Sigmoid colon (tissue), 6 donors: ENCODE measurements at regions not wholly inside any gene's neighbourhood (a gene's known extent, or its start where the extent isn't known, plus 50 kb on each side); places are given as distances from the start of the nearest gene placed in this dataset.
"Not testable (repeated sequence)": the region's sequence is repeated elsewhere in the genome, so short reads cannot be mapped to it uniquely, and the experiment has no call there.

ENCODE experiments used
- DNase-seq: peaks from one replicate; pipeline ENCODE4 v3.0.0-alpha.2; 2019
- H3K27ac ChIP-seq, 4 donors: fragments of 200-600 bp; sonication (generic); one replicate each; pipeline ENCODE4 v1.5.1; 2016 to 2019; ENCODE audit warnings: mild to moderate bottlenecking in 1 of 4
- H3K27me3 ChIP-seq, 3 donors: fragments of 200-600 bp; sonication (generic); one replicate each; pipeline ENCODE4 v1.5.1; 2019; ENCODE audit warnings: mild to moderate bottlenecking in 1 of 3
- H3K36me3 ChIP-seq, 4 donors: fragments of 200-600 bp; sonication (generic); one replicate each; pipeline ENCODE4 v1.5.1; 2016 to 2019
- H3K4me1 ChIP-seq, 4 donors: fragments of 200-600 bp; sonication (generic); one replicate each; pipeline ENCODE4 v1.5.1; 2017 to 2019
- H3K4me3 ChIP-seq, 4 donors: fragments of 200-600 bp; sonication (generic); one replicate each; pipeline ENCODE4 v1.5.1; 2017 to 2019; ENCODE audit warnings: mild to moderate bottlenecking in 2 of 4, moderate library complexity in 1 of 4
- H3K9me3 ChIP-seq, 4 donors: fragments of 200-600 bp in 3 of 4; sonication (generic) in 3 of 4; one replicate each; pipeline versions ENCODE4 v1.5.1 to v1.6.1; 2013 to 2019
- EP300 ChIP-seq, 4 donors: sonication (generic); formaldehyde crosslinking; IDR thresholded peaks; one replicate each; pipeline ENCODE4 v1.6.1; 2017; ENCODE audit warnings: antibody characterized with exemption in 4 of 4
- POLR2A ChIP-seq, 2 donors: fragments of 450-650 bp; IDR thresholded peaks; one replicate each; pipeline ENCODE4 v1.6.1; 2016; ENCODE audit warnings: antibody characterized with exemption in 2 of 2, mild to moderate bottlenecking in 2 of 2, moderate library complexity in 2 of 2
- POLR2AphosphoS5 ChIP-seq, 4 donors: sonication (generic); formaldehyde crosslinking; IDR thresholded peaks; one replicate each; pipeline ENCODE4 v1.6.1; 2017; ENCODE audit warnings: antibody characterized with exemption in 4 of 4
- WGBS, 2 donors: extraction: QIAGEN DNeasy Blood & Tissue Kit; methylation state at CpG; one replicate each; pipeline ENCODE4 v1.1.7; 2013; 5-methylcytosine and 5-hydroxymethylcytosine counted together
- intact Hi-C: fragments of 100-400 bp; cut with DNase I; formaldehyde crosslinking; loops from one replicate; pipeline ENCODE4 v1.15.1; 2023
- TF ChIP-seq, protein P1 (sequence below), 4 experiments: fragments of 450-650 bp in 3 of 4; fragments of 200-600 bp in 1 of 4; IDR thresholded peaks; one replicate each; pipeline ENCODE4 v1.5.1; 2016 to 2019; ENCODE audit warnings: antibody characterized with exemption in 4 of 4, mild to moderate bottlenecking in 3 of 4, moderate library complexity in 2 of 4
- donor health status: healthy with polysubstance abuse.
- donor health status: healthy.

DNA sequence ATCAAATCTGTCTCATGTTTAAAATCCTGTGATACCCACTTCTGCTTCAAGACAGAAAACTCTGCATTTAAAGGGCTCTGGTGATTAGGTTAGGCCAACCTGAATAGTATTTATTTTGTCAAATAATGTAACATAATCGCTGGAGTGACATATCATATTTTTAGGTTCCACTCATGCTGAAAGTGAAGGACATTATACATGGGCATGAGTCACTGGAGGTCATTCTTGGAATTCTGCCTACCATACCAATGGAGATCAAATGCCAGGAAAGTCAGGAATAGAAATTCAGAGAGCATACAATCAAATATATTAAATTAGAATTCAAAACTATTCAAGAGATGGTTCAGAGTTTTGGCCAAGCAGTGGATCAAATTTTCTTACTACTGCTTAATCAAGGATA is 97.1 kb upstream of the PRSS3 start:
- WGBS, 2 donors = 74 to 91% methylated on average over 1 of the region's 1 CpG
- Histone ChIP-seq H3K27ac (no peak overlapping the region), H3K4me3 (no peak overlapping the region), H3K4me1 (no peaks in the 10 kb centered on the region), H3K36me3 (no peaks in the 10 kb centered on the region), H3K9me3 (no peaks in the 10 kb centered on the region), H3K27me3 (no peaks in the 10 kb centered on the region)
- intact Hi-C loops = no loop called here
- TF ChIP-seq POLR2A (IDR thresholded peaks at IDR 0.05) (no peak), EP300 (IDR thresholded peaks at IDR 0.05) (no peak), POLR2AphosphoS5 (IDR thresholded peaks at IDR 0.05) (no peak)
- TF ChIP-seq, protein P1, sequence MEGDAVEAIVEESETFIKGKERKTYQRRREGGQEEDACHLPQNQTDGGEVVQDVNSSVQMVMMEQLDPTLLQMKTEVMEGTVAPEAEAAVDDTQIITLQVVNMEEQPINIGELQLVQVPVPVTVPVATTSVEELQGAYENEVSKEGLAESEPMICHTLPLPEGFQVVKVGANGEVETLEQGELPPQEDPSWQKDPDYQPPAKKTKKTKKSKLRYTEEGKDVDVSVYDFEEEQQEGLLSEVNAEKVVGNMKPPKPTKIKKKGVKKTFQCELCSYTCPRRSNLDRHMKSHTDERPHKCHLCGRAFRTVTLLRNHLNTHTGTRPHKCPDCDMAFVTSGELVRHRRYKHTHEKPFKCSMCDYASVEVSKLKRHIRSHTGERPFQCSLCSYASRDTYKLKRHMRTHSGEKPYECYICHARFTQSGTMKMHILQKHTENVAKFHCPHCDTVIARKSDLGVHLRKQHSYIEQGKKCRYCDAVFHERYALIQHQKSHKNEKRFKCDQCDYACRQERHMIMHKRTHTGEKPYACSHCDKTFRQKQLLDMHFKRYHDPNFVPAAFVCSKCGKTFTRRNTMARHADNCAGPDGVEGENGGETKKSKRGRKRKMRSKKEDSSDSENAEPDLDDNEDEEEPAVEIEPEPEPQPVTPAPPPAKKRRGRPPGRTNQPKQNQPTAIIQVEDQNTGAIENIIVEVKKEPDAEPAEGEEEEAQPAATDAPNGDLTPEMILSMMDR (IDR thresholded peaks at IDR 0.05) = no peak
- no peak for DNase-seq

DNA sequence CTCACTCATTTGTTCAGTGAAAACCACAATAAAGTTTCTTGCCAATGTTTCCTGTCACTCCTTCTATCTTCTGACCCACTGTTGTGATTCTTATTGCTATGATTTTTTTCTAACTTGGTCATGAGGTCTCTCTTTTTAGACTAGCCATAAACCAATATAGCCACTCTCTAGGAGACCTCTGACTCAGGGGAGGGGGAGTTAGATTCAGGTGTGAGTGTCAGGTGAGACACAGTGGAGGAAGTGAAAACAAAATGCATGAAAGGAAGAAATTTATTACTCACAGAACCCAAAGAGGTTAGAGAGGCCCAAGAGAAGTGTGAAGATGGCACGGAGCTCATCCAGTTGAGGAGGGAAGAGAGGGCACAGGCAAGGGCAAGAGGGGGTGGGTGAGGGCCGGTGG is 94.4 kb upstream of the PRSS3 start:
- H3K36me3 ChIP-seq, H3K4me3 ChIP-seq, H3K27ac ChIP-seq, H3K27me3 ChIP-seq, H3K4me1 ChIP-seq, DNase-seq, H3K9me3 ChIP-seq, intact Hi-C loops: not testable (repeated sequence)
- WGBS, 2 donors = 82 to 84% methylated on average over 2 of the region's 2 CpGs

DNA sequence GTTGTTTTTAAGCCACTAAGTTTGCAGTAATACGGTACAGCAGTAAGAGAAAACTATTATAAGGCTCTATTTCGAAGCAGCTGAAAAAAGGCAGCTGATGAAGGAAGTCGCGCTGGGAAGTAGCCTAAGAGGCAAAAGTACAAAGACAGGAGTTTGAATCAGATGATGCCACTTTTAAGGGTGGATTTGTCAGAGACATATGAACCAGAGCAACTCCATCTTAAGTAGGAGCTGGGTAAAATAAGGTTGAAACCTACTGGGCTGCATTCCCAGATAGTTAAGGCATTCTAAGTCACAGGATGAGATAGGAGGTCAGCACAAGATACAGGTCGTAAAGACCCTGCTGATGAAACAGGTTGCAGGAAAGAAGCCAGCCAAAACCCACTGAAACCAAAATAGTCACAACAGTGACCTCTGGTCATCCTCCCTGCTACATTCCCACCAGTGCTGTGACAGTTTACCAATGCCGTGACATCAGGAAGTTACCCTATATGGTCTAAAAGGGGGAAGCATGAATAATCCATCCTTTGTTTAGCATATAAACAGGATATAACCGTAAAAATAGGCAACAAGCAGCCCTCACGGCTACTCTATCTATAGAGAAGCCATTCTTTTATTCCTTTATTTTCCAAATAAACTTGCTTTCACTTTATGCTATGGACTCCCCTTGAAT is 91.8 kb upstream of the PRSS3 start:
- Histone ChIP-seq H3K4me1 (no peaks in the 10 kb centered on the region), H3K4me3 (no peak overlapping the region), H3K27ac (no peak overlapping the region), H3K9me3 (no peaks in the 10 kb centered on the region), H3K27me3 (no peaks in the 10 kb centered on the region), H3K36me3 (no peaks in the 10 kb centered on the region)
- intact Hi-C loops = no loop called here
- 80 to 81% methylated on average over 8 of the region's 8 CpGs for WGBS, 2 donors
- DNase-seq = no peak
- TF ChIP-seq EP300 (IDR thresholded peaks at IDR 0.05) (no peak), POLR2A (IDR thresholded peaks at IDR 0.05) (no peak), POLR2AphosphoS5 (IDR thresholded peaks at IDR 0.05) (no peak)
- TF ChIP-seq, protein P1 (IDR thresholded peaks at IDR 0.05) = no peak

DNA sequence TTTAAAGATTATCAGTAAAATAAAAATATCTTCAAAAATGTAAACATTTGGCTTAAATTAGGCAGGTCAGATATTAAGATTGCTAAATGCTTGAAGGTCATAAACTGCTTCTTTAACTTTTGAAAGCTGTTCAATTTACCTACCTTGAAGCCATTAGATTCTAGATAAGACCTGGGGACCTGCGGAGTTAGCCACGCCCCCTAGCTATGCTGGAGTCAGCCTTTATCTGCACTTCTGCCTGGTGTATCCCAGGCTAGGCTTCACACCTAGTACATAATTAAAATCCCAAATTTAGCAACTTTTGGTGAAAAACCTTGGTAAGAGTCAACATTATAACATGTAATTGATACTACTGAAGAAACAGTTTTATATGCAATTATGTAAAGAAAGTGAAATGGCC is 89.9 kb upstream of the PRSS3 start:
- H3K4me1 ChIP-seq, intact Hi-C loops, H3K36me3 ChIP-seq, H3K27me3 ChIP-seq, DNase-seq, H3K27ac ChIP-seq, H3K9me3 ChIP-seq, H3K4me3 ChIP-seq: not testable (repeated sequence)
- 22 to 49% methylated on average over 2 of the region's 2 CpGs for WGBS, 2 donors

DNA sequence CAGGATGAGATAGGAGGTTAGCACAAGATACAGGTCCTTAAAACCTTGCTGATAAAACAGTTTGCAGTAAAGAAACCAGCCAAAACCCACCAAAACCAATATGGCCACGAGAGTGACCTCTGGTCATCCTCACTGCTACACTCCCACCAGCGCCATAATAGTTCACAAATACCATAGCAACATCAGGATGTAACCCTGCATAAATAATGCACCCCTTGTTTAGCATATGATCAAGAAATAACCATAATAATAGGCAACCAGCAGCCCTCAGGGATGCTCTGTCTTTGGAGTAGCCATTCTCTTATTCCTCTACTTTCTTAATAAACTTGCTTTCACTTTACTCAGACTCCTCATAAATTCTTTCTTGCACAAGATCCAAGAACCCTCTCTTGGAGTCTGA is 86.9 kb upstream of the PRSS3 start:
- no peaks in the 10 kb centered on the region for H3K9me3 ChIP-seq
- H3K36me3 ChIP-seq = no peaks in the 10 kb centered on the region
- no peak for DNase-seq
- H3K27me3 ChIP-seq = no peaks in the 10 kb centered on the region
- TF ChIP-seq, protein P1 (IDR thresholded peaks at IDR 0.05) = no peak
- TF ChIP-seq EP300 (IDR thresholded peaks at IDR 0.05) (no peak), POLR2A (IDR thresholded peaks at IDR 0.05) (no peak), POLR2AphosphoS5 (IDR thresholded peaks at IDR 0.05) (no peak)
- WGBS, 2 donors = 59 to 83% methylated on average over 2 of the region's 2 CpGs
- H3K27ac ChIP-seq = no peak overlapping the region
- intact Hi-C loops = no loop called here
- no peaks in the 10 kb centered on the region for H3K4me1 ChIP-seq
- H3K4me3 ChIP-seq = no peak overlapping the region

DNA sequence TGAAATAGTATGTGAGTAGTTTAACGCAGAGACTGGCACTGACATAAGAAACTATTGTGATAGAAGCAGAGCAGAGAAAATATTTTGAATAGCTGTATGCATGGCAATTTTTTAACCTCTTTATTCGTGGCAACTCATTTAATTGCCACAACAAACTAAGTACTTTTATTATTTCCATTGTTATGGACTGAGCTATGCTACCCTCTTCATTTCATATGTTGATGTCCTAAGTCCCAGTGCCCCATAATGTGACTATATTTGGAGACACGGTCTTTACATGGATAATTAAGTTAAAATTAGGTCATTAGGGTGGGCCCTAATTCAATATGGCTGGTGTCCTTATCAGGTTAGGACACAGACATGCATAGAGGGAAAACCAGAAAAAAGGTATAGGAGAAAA is 86.1 kb upstream of the PRSS3 start:
- intact Hi-C loops = no loop called here
- no peak for DNase-seq
- WGBS, 2 donors = 69 to 71% methylated on average over 3 of the region's 3 CpGs
- H3K4me3 ChIP-seq = no peak overlapping the region
- no peaks in the 10 kb centered on the region for H3K9me3 ChIP-seq
- TF ChIP-seq POLR2A (IDR thresholded peaks at IDR 0.05) (no peak), POLR2AphosphoS5 (IDR thresholded peaks at IDR 0.05) (no peak), EP300 (IDR thresholded peaks at IDR 0.05) (no peak)
- TF ChIP-seq, protein P1 (IDR thresholded peaks at IDR 0.05) = no peak
- no peaks in the 10 kb centered on the region for H3K4me1 ChIP-seq
- H3K27ac ChIP-seq = no peak overlapping the region
- H3K27me3 ChIP-seq = no peaks in the 10 kb centered on the region
- H3K36me3 ChIP-seq = no peaks in the 10 kb centered on the region

DNA sequence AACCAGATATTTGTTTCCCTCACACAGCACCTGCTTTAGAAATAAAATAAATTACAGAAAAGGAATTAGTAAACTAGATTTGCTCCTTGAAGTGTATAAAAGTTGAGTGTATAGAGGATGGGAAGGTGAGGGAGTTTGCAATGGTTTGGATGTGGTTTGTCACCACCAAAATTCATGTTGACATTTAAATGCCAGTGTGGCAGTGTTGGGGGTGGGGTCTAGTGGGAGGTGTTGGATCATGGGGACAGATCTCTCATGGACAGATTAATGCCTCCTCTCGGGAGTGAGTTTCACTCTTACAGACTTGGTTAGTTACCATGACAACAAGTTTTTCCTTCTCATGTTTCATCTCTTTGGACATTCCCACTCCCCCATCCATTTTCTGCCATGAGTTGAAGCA is 83.9 kb upstream of the PRSS3 start:
- H3K27ac ChIP-seq, H3K4me3 ChIP-seq, DNase-seq, H3K4me1 ChIP-seq, intact Hi-C loops, H3K36me3 ChIP-seq, H3K27me3 ChIP-seq, H3K9me3 ChIP-seq: not testable (repeated sequence)
- WGBS, 2 donors = 29 to 45% methylated on average over 1 of the region's 1 CpG
